ENCODE measurements at regions not wholly inside any gene's neighbourhood (a gene's known extent, or its start where the extent isn't known, plus 50 kb on each side); places are given as distances from the start of the nearest gene placed in this dataset.

- TF ChIP-seq CTCF (IDR thresholded peaks at IDR 0.05; ENCODE audit: low read length): no peak
- TF ChIP-seq EZH2 (optimal IDR thresholded peaks at IDR 0.05; ENCODE audit: low read depth, low read length): no peak
Measured at GRCh38 chr22:49111085-49111484, 716.6 kb downstream of the BRD1 start.

All from MM.1S (cell line).